NB4 (cell line): ENCODE measurements at regions not wholly inside any gene's neighbourhood (a gene's known extent, or its start where the extent isn't known, plus 50 kb on each side); places are given as distances from the start of the nearest gene placed in this dataset.

Experiments used
- CTCF ChIP-seq: IDR thresholded peaks from one replicate; pipeline ENCODE4 v1.5.1; 2012; ENCODE audit warnings: low read depth, low read length
- POLR2A ChIP-seq: IDR thresholded peaks from 2 replicates; pipeline ENCODE4 v1.6.1; 2011; ENCODE audit warnings: mild to moderate bottlenecking; ENCODE audit not compliant: insufficient read length; ENCODE audit errors: extremely low read depth

- TF ChIP-seq CTCF (no peak), POLR2A (no peak)
These were observed 149.4 kb upstream of the CHST15 start for GRCh38 chr10:124242791-124243190.
